GM12875 (cell line): ENCODE measurements at regions not wholly inside any gene's neighbourhood (a gene's known extent, or its start where the extent isn't known, plus 50 kb on each side); places are given as distances from the start of the nearest gene placed in this dataset.
"Not testable (repeated sequence)": the region's sequence is repeated elsewhere in the genome, so short reads cannot be mapped to it uniquely, and the experiment has no call there.

Experiments
- H3K4me3 ChIP-seq: one replicate; pipeline ENCODE4 v1.5.1; 2011; ENCODE audit warnings: low read depth, low read length, control low read depth
- TF ChIP-seq, protein P1 (sequence below): IDR thresholded peaks from 2 replicates; pipeline ENCODE4 v1.5.1; 2011; ENCODE audit warnings: low read depth, mild to moderate bottlenecking, control low read depth, inconsistent platforms, low read length, moderate library complexity, borderline replicate concordance; ENCODE audit not compliant: insufficient read depth

DNA sequence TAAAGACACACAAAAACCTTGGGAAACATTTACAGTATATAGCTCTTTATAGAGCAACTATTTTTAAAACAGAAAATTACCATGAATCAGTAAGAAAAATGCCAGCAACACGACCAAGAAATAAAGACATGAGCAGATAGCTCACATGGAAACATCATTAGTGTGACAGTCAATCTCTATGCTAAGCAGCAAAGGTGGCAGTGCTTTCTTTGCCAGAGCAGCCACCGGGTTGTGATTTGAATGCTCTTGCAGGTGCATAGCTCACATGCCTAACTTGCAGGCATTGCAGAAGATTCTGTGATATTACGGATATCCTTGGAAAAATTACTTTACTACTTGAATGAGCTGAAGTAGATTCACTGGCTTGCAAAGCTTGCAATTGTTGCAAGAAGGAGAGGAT lies 652.9 kb upstream of the C16orf82 start:
- H3K4me3 ChIP-seq: no peak overlapping the region
- TF ChIP-seq, protein P1, sequence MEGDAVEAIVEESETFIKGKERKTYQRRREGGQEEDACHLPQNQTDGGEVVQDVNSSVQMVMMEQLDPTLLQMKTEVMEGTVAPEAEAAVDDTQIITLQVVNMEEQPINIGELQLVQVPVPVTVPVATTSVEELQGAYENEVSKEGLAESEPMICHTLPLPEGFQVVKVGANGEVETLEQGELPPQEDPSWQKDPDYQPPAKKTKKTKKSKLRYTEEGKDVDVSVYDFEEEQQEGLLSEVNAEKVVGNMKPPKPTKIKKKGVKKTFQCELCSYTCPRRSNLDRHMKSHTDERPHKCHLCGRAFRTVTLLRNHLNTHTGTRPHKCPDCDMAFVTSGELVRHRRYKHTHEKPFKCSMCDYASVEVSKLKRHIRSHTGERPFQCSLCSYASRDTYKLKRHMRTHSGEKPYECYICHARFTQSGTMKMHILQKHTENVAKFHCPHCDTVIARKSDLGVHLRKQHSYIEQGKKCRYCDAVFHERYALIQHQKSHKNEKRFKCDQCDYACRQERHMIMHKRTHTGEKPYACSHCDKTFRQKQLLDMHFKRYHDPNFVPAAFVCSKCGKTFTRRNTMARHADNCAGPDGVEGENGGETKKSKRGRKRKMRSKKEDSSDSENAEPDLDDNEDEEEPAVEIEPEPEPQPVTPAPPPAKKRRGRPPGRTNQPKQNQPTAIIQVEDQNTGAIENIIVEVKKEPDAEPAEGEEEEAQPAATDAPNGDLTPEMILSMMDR: no peak

DNA sequence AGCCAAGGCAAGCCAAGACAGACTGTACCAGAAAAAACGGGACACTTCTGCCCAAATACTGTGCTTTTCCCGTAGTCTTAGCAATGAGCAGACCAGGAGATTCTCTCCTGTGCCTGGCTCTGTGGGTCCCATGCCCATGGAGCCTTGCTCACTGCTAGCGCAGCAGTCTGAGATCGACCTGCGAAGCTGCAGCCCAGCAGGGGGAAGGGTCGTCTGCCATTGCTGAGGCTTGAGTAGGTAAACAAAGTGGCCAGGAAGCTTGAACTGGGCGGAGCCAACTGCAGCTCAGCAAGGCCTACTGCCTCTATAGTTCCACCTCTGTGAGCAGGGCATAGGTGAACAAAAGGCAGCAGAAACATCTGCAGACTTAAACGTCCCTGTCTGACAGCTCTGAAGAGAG lies 647.3 kb upstream of the C16orf82 start:
- H3K4me3 ChIP-seq: not testable (repeated sequence)

DNA sequence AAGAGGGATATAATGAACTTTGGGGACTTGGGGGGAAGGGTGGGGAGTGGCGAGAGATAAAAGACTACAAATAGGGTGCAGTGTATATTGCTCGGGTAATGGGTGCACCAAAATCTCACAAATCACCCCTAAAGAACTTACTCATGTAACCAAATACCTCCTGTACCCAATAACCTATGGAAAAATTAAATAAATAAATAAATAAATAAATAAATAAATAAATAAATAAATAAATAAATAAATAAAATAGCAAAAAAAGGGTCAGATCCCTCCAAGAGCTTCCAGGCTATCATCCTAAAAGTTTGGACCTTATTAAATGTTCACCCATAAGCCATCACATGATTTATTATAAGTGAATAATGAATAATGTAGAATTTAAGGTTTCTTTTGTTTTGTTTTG lies 636.1 kb upstream of the C16orf82 start:
- TF ChIP-seq, protein P1: no peak
- H3K4me3 ChIP-seq: no peak overlapping the region

DNA sequence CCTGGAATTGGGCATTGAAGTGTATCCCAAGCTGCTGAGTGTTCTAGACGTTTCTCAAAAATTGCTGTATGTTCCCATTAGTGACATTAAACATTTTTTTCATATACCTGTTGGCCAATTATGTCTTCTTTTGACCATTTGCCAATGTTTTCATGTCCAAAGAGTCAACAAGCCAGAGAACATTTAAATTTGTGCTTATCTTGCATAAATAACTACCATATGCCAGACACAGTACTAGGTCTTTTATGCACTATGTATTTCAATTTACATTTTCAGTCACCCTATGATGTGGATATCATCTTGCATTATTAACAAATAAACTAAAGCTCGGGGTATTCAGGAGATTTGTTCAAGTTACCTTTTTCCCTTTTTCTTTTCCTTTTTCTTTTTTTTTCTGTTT lies 632.9 kb upstream of the C16orf82 start:
- no peak overlapping the region for H3K4me3 ChIP-seq
- TF ChIP-seq, protein P1: no peak

DNA sequence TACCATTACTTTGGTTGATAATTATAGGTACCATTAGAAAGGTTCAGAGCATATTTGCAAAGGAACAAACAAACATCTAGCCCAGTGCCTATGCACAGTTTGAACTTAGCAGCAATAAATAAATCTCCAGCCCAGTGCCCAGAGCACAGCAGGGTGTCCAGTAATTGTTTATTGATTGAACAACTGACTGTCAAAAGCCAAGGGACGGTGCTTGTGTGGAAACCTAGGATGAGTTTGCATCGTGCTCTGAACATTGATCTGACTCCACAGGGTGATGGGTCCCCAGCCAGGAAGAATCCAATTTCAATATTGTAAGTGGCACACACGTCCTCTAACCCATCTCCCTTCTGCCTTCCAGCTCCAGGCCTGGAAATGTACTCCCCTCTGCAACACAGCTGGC lies 625.5 kb upstream of the C16orf82 start:
- H3K4me3 ChIP-seq: no peak overlapping the region
- TF ChIP-seq, protein P1: no peak

DNA sequence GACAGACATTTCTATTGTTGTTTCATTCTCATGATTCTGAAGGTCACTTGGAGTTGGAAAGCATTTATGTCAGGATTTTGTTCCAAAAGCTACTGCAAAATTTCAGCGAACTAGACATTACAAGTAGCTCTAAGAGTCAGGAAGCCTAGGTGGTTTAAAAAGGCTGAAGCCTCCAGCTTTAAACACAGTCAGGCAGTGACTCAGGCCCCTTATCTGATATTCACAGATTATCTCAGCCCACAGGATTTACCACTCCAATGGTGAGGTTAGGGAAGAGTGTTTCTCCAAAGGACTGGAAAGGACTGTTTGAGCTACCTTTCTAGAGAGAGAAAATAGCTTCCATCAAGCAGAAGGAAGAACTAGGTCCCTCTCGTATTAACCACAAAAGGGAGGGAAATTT lies 624.4 kb upstream of the C16orf82 start:
- TF ChIP-seq, protein P1: no peak

DNA sequence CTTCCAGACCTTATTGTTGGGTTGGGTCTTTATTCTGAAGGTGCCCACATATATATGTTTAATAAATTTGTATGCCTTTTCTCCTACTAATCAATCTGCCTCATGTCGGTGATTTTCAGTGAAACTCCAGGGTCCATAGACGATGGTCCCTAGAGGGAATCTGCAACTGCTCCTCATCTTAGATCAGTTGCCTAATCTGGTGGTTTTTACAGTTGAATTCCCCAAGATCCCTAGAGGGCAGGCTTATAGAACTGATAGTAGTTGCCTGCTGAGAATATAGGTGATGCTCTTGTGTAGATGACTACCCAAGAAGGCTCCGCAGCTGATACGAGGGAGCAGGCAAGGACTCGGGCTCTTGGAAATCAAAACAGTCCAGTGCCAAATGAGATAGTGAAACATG lies 619.2 kb upstream of the C16orf82 start:
- H3K4me3 ChIP-seq: no peak overlapping the region
- TF ChIP-seq, protein P1: no peak

More for the DNA sequence above, 624.4 kb upstream of the C16orf82 start:
- no peak overlapping the region for H3K4me3 ChIP-seq

DNA sequence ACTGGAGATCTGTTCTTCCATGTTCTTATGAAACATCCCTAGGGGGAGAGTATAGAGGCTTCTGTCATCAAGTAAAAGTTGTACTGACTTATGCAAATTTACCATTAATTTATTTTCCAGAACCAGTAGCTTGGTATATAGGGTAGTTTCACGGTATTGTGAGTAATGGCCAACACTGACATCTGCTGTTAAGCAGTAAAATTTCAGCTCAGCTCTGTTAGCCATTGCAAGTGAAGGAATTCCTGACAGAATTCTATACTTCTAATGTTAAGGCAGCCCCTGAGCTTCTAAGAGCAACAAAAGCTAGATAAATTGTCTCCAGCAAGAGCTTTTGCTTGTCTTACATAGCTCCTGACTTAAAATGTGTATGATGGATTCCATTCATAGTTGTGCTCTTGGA lies 613.5 kb upstream of the C16orf82 start:
- no peak overlapping the region for H3K4me3 ChIP-seq
- TF ChIP-seq, protein P1: no peak
